Caco-2 (cell line): ENCODE measurements at regions not wholly inside any gene's neighbourhood (a gene's known extent, or its start where the extent isn't known, plus 50 kb on each side); places are given as distances from the start of the nearest gene placed in this dataset.

ENCODE experiments used
- BruUV-seq: library from RNA; stranded (reverse); fragments of 400-500 nt; replicated peaks from 2 replicates; lab custom pipeline; 2021; lab: Mats Ljungman, UMichigan
- CTCF ChIA-PET: fragments of 300-600 bp; sonication (Branson Sonifier 250); formaldehyde crosslinking; loops from one replicate; lab custom pipeline; 2022; ENCODE audit warnings: antibody characterized with exemption; lab: Charles Lee
- POLR2A ChIA-PET: fragments of 300-600 bp; sonication (Branson Sonifier 250); formaldehyde crosslinking; loops from one replicate; lab custom pipeline; 2022; ENCODE audit warnings: antibody characterized with exemption; lab: Charles Lee
- DNase-seq, 2 experiments: peaks; one replicate each; pipeline versions ENCODE4 v3.0.0 to v3.0.0-alpha.2; 2020 to 2022
- H3K27me3 ChIP-seq: replicated peaks from 2 replicates; pipeline ENCODE4 v1.6.0; 2011; ENCODE audit warnings: low read length; ENCODE audit not compliant: control insufficient read depth, insufficient read depth
- H3K36me3 ChIP-seq: 2 replicates; pipeline ENCODE4 v1.5.1; 2011; ENCODE audit warnings: low read length; ENCODE audit not compliant: control insufficient read depth, insufficient read depth
- H3K4me1 ChIP-seq: fragments of 250-450 bp; sonication (Bioruptor Pico); 2 replicates; pipeline ENCODE4 v1.5.1; 2020; ENCODE audit warnings: mild to moderate bottlenecking
- H3K4me3 ChIP-seq: 2 replicates; pipeline ENCODE4 v1.5.1; 2011; ENCODE audit warnings: low read depth, mild to moderate bottlenecking, control low read depth, low read length
- H3K9me3 ChIP-seq: fragments of 250-450 bp; sonication (Bioruptor Pico); 2 replicates; pipeline ENCODE4 v1.5.1; 2020; ENCODE audit warnings: mild to moderate bottlenecking, moderate library complexity
- H3K27ac Mint-ChIP-seq: one replicate; pipeline ENCODE4 v1.8.0; 2022; ENCODE audit warnings: mixed read lengths; ENCODE audit not compliant: unreplicated experiment
- H3K27me3 Mint-ChIP-seq: one replicate; pipeline ENCODE4 v1.8.0; 2022; ENCODE audit warnings: mixed read lengths; ENCODE audit not compliant: insufficient read depth, unreplicated experiment
- H3K36me3 Mint-ChIP-seq: one replicate; pipeline ENCODE4 v1.8.0; 2022; ENCODE audit warnings: mild to moderate bottlenecking, mixed read lengths; ENCODE audit not compliant: insufficient read depth, unreplicated experiment
- H3K4me1 Mint-ChIP-seq: one replicate; pipeline ENCODE4 v1.8.0; 2022; ENCODE audit warnings: low read depth, mixed read lengths; ENCODE audit not compliant: unreplicated experiment
- H3K4me3 Mint-ChIP-seq: one replicate; pipeline ENCODE4 v1.8.0; 2022; ENCODE audit warnings: mild to moderate bottlenecking, moderate library complexity, mixed read lengths; ENCODE audit not compliant: unreplicated experiment
- H3K9me3 Mint-ChIP-seq: one replicate; pipeline ENCODE4 v1.8.0; 2022; ENCODE audit warnings: mixed read lengths; ENCODE audit not compliant: unreplicated experiment
- intact Hi-C: fragments of 100-400 bp; cut with micrococcal nuclease; formaldehyde crosslinking; loops from one replicate; pipeline ENCODE4 v1.10.0; 2022; ENCODE audit not compliant: unreplicated experiment
- TF ChIP-seq, protein P1 (sequence below), 2 experiments: fragments of 200-600 bp in 1 of 2; IDR thresholded peaks; 1 replicate in 1 of 2; 2 replicates in 1 of 2; pipeline versions ENCODE4 v1.5.1 to v1.8.0; 2011 to 2022; ENCODE audit warnings: antibody characterized with exemption in 1 of 2, control low read depth in 1 of 2, inconsistent platforms in 1 of 2, low read depth in 1 of 2, low read length in 1 of 2, mild to moderate bottlenecking in 1 of 2, moderate library complexity in 1 of 2; ENCODE audit not compliant: insufficient read depth in 1 of 2, severe bottlenecking in 1 of 2, unreplicated experiment in 1 of 2

DNA sequence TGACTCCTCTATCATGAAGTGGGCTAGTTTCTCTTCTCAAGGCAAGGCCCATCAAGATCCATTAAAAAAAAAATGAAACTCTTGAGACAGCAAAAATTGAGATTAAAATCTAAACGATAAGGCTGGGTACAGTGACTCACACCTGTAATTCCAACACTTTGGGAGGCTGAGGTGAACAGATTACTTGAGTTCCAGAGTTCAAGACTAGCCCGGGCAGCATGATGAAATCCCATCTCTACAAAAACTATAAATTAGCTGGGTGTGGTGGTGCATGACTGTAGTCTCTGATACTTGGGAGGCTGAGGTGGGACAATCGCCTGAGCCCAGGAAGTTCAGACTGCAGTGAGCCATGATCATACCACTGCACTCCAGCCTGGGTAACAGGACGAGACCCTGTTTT lies 226.5 kb upstream of the SOX5 start:
- no peaks in the 10 kb centered on the region for H3K9me3 Mint-ChIP-seq
- no peaks in the 10 kb centered on the region for H3K27me3 Mint-ChIP-seq
- Histone ChIP-seq H3K27me3 (no peaks in the 10 kb centered on the region), H3K4me1 (0 out of 2 replicates have a peak, but pooled peaks cover 5% of the 10 kb centered on the region), H3K4me3 (no peak overlapping the region), H3K36me3 (no peaks in the 10 kb centered on the region), H3K9me3 (no peaks in the 10 kb centered on the region)
- TF ChIP-seq, protein P1, sequence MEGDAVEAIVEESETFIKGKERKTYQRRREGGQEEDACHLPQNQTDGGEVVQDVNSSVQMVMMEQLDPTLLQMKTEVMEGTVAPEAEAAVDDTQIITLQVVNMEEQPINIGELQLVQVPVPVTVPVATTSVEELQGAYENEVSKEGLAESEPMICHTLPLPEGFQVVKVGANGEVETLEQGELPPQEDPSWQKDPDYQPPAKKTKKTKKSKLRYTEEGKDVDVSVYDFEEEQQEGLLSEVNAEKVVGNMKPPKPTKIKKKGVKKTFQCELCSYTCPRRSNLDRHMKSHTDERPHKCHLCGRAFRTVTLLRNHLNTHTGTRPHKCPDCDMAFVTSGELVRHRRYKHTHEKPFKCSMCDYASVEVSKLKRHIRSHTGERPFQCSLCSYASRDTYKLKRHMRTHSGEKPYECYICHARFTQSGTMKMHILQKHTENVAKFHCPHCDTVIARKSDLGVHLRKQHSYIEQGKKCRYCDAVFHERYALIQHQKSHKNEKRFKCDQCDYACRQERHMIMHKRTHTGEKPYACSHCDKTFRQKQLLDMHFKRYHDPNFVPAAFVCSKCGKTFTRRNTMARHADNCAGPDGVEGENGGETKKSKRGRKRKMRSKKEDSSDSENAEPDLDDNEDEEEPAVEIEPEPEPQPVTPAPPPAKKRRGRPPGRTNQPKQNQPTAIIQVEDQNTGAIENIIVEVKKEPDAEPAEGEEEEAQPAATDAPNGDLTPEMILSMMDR (IDR thresholded peaks at IDR 0.05; ENCODE audit: insufficient read depth in 1 of 2, low read depth in 1 of 2, low read length in 1 of 2, severe bottlenecking in 1 of 2, unreplicated experiment in 1 of 2): no peak
- no peak overlapping the region for H3K27ac Mint-ChIP-seq
- H3K36me3 Mint-ChIP-seq: no peaks in the 10 kb centered on the region
- H3K4me1 Mint-ChIP-seq: peaks cover 7% of the 10 kb centered on the region
- intact Hi-C loops: no loop called here
- H3K4me3 Mint-ChIP-seq: no peak overlapping the region
- no TSS peak for BruUV-seq
- CTCF ChIA-PET: no interaction called here
- POLR2A ChIA-PET: no interaction called here
- DNase-seq: no peak

DNA sequence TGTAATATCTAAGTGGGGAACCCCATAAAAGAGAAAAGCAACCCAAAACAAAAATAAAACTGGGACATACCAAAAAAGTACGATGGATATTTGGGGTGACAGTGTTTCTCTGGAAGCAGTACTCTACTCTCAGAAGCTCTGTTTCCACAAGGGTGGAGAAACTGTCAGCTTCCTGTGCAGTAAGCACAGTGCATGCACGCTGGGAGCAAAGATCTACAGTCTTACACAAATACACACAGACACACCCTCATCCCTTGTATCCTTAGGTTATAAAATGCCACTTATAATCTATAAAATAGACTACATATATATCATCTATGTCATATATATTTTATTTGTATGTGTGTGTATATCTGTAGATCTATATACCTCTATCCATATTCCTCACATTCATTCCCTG lies 225.8 kb upstream of the SOX5 start:
- ChIA-PET CTCF (no interaction called here), POLR2A (no interaction called here)
- BruUV-seq: no TSS peak
- DNase-seq: no peak
- H3K4me3 Mint-ChIP-seq: no peak overlapping the region
- Histone ChIP-seq H3K4me3 (no peak overlapping the region), H3K36me3 (no peaks in the 10 kb centered on the region), H3K9me3 (no peaks in the 10 kb centered on the region), H3K4me1 (0 out of 2 replicates have a peak, but pooled peaks cover 5% of the 10 kb centered on the region), H3K27me3 (no peaks in the 10 kb centered on the region)
- intact Hi-C loops: no loop called here
- H3K9me3 Mint-ChIP-seq: no peaks in the 10 kb centered on the region
- no peak overlapping the region for H3K27ac Mint-ChIP-seq
- no peaks in the 10 kb centered on the region for H3K27me3 Mint-ChIP-seq
- TF ChIP-seq, protein P1 (IDR thresholded peaks at IDR 0.05; ENCODE audit: insufficient read depth in 1 of 2, low read depth in 1 of 2, low read length in 1 of 2, severe bottlenecking in 1 of 2, unreplicated experiment in 1 of 2): no peak
- H3K4me1 Mint-ChIP-seq: peaks cover 7% of the 10 kb centered on the region
- no peaks in the 10 kb centered on the region for H3K36me3 Mint-ChIP-seq

DNA sequence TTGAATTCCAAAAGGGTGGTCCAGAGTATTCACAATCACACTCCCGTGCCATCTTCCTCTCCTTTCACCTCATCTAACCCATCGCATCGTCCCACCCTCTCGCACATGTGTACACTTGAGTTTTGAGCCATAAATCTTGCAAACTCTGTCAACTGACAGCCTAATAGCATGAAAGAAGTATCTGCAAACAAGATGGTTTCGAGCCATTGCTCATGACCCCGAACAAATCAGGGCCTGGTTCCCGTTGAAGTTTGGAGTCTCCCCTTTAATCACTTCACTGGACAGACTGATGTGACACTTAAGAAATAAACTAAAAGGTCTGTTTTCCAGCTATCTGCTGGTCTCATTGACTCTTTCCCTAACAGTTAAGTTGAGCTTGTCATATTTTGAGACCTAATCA lies 223.6 kb upstream of the SOX5 start:
- no peaks in the 10 kb centered on the region for H3K36me3 Mint-ChIP-seq
- H3K4me3 ChIP-seq: no peak overlapping the region
- H3K36me3 ChIP-seq: no peaks in the 10 kb centered on the region
- H3K9me3 Mint-ChIP-seq: no peaks in the 10 kb centered on the region
- POLR2A ChIA-PET: no interaction called here
- no peak overlapping the region for H3K4me3 Mint-ChIP-seq
- BruUV-seq: no TSS peak
- no peaks in the 10 kb centered on the region for H3K27me3 Mint-ChIP-seq
- 0 out of 2 replicates have a peak, but pooled peaks cover 5% of the 10 kb centered on the region for H3K4me1 ChIP-seq
- intact Hi-C loops: no loop called here
- H3K27ac Mint-ChIP-seq: no peak overlapping the region
- H3K4me1 Mint-ChIP-seq: peaks cover 7% of the 10 kb centered on the region
- TF ChIP-seq, protein P1 (IDR thresholded peaks at IDR 0.05; ENCODE audit: insufficient read depth in 1 of 2, low read depth in 1 of 2, low read length in 1 of 2, severe bottlenecking in 1 of 2, unreplicated experiment in 1 of 2): no peak
- no peaks in the 10 kb centered on the region for H3K9me3 ChIP-seq
- H3K27me3 ChIP-seq: no peaks in the 10 kb centered on the region
- CTCF ChIA-PET: no interaction called here
- DNase-seq: no peak
